AG04449 (cell line): ENCODE measurements at regions not wholly inside any gene's neighbourhood (a gene's known extent, or its start where the extent isn't known, plus 50 kb on each side); places are given as distances from the start of the nearest gene placed in this dataset.

Experiments used
- CTCF ChIA-PET: fragments of 350-600 bp; formaldehyde crosslinking; extraction: SDS; loops from one replicate; lab custom pipeline; 2021; ENCODE audit warnings: antibody characterized with exemption; lab: Yijun Ruan, JAX
- POLR2A ChIA-PET: fragments of 400-600, 350-600 bp; formaldehyde crosslinking; extraction: SDS; loops from one replicate; lab custom pipeline; 2020; ENCODE audit warnings: antibody characterized with exemption, inconsistent platforms; lab: Yijun Ruan, JAX
- DNase-seq: peaks from one replicate; pipeline ENCODE4 v3.0.0-alpha.2; 2010; ENCODE audit warnings: low read depth, low spot score
- H3K4me3 ChIP-seq: 2 replicates; pipeline ENCODE4 v1.5.1; 2011; ENCODE audit warnings: low read depth, mild to moderate bottlenecking, control low read depth, low read length
- CTCF ChIP-seq: IDR thresholded peaks from one replicate; pipeline ENCODE4 v1.5.1; 2011; ENCODE audit warnings: mild to moderate bottlenecking, moderate library complexity, low read length, control low read depth, inconsistent platforms; ENCODE audit not compliant: insufficient read depth; ENCODE audit errors: missing control alignments

GRCh38 chrX:113421432-113421831 is 580.8 kb upstream of the AMOT start:
- POLR2A ChIA-PET, result no interaction called here
- TF ChIP-seq CTCF, result no peak
- H3K4me3 ChIP-seq, result no peak overlapping the region
- no peak for DNase-seq
- CTCF ChIA-PET, result no interaction called here

GRCh38 chrX:113412106-113412505 is 571.5 kb upstream of the AMOT start:
- CTCF ChIA-PET, result no interaction called here
- POLR2A ChIA-PET, result no interaction called here
- TF ChIP-seq CTCF, result no peak

GRCh38 chrX:113408843-113409242 is 568.2 kb upstream of the AMOT start:
- no peak overlapping the region for H3K4me3 ChIP-seq
- ChIA-PET CTCF (no interaction called here), POLR2A (no interaction called here)
- DNase-seq, result no peak
- TF ChIP-seq CTCF, result no peak

More at GRCh38 chrX:113412106-113412505, 571.5 kb upstream of the AMOT start:
- H3K4me3 ChIP-seq, result no peak overlapping the region
- DNase-seq, result no peak

GRCh38 chrX:113400193-113400704 is 559.6 kb upstream of the AMOT start:
- DNase-seq, result no peak
- POLR2A ChIA-PET, result no interaction called here
- TF ChIP-seq CTCF, result no peak
- H3K4me3 ChIP-seq, result no peak overlapping the region
- CTCF ChIA-PET, result no interaction called here

GRCh38 chrX:113399506-113400192 is 559.0 kb upstream of the AMOT start:
- CTCF ChIA-PET, result no interaction called here
- TF ChIP-seq CTCF, result no peak
- no peak for DNase-seq
- POLR2A ChIA-PET, result no interaction called here
- H3K4me3 ChIP-seq, result no peak overlapping the region

GRCh38 chrX:113392355-113392754 is 551.7 kb upstream of the AMOT start:
- no peak for DNase-seq
- CTCF ChIA-PET, result no interaction called here
- no peak for TF ChIP-seq CTCF
- POLR2A ChIA-PET, result no interaction called here
- H3K4me3 ChIP-seq, result no peak overlapping the region
